ENCODE measurements at regions not wholly inside any gene's neighbourhood (a gene's known extent, or its start where the extent isn't known, plus 50 kb on each side); places are given as distances from the start of the nearest gene placed in this dataset.

- peaks cover under 1% of the 10 kb centered on the region for H3K4me1 ChIP-seq (ENCODE audit: low read depth, poor library complexity, severe bottlenecking)
- no peak overlapping the region for H2AFZ ChIP-seq (ENCODE audit: low read depth)
- no peak overlapping the region for H3K9ac ChIP-seq
- H3K79me2 ChIP-seq (ENCODE audit: insufficient read depth, low read depth): no peaks in the 10 kb centered on the region
- no peaks in the 10 kb centered on the region for H3K36me3 ChIP-seq (ENCODE audit: insufficient read depth)
- H3K27me3 ChIP-seq (ENCODE audit: insufficient read depth, low read depth): no peaks in the 10 kb centered on the region
- no peak overlapping the region for H3K4me3 ChIP-seq (IDR thresholded peaks at IDR 0.05; ENCODE audit: insufficient read depth, low read depth, low read length)
- no peaks in the 10 kb centered on the region for H4K20me1 ChIP-seq (ENCODE audit: insufficient read depth)
- H3K4me2 ChIP-seq: no peak overlapping the region
- TF ChIP-seq CTCF (conservative IDR thresholded peaks at IDR 0.05; ENCODE audit: low read depth, low read length): no peak
- no peak overlapping the region for H3K27ac ChIP-seq
Measured at GRCh38 chr6:167567142-167568033, 242.5 kb downstream of the TTLL2 start.

DNA sequence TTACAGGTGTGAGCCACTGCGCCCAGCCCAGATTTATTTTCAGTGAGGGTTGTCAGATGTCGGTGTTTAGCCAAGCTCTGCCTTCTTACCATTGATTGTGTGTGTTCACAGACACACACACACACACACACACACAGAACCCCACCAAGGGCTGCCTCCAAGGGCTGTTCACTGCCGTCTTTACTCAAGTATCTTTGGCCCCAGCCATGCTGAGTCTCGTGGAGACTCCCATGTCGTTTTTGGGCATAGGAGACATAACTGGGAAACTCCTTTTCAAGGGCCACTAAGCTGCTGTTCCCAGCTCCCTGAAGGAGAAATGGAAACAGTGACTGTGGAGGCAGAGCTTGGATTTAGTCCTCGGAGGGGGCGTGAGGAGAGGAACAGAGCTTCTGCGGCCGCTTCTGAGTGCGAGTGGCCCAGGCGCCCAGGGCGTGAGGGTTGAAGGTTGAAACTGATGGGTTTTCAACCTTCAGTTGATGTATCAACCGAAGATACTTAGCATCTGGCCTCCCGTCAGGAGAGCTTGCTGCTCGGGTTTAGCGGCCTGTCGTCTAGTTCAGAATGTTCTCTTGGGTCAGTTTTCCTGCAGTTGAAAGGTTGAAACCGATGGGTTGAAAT is 243.6 kb downstream of the TTLL2 start:
- Histone ChIP-seq H3K36me3 (ENCODE audit: insufficient read depth) (no peaks in the 10 kb centered on the region), H3K4me2 (no peak overlapping the region), H3K4me3 (IDR thresholded peaks at IDR 0.05; ENCODE audit: insufficient read depth, low read depth, low read length) (no peak overlapping the region), H4K20me1 (ENCODE audit: insufficient read depth) (no peaks in the 10 kb centered on the region), H3K79me2 (ENCODE audit: insufficient read depth, low read depth) (no peaks in the 10 kb centered on the region), H2AFZ (ENCODE audit: low read depth) (no peak overlapping the region), H3K4me1 (ENCODE audit: low read depth, poor library complexity, severe bottlenecking) (peaks cover 10% of the 10 kb centered on the region), H3K9ac (no peak overlapping the region), H3K27me3 (ENCODE audit: insufficient read depth, low read depth) (no peaks in the 10 kb centered on the region), H3K27ac (no peak overlapping the region)
- TF ChIP-seq CTCF (conservative IDR thresholded peaks at IDR 0.05; ENCODE audit: low read depth, low read length): no peak

DNA sequence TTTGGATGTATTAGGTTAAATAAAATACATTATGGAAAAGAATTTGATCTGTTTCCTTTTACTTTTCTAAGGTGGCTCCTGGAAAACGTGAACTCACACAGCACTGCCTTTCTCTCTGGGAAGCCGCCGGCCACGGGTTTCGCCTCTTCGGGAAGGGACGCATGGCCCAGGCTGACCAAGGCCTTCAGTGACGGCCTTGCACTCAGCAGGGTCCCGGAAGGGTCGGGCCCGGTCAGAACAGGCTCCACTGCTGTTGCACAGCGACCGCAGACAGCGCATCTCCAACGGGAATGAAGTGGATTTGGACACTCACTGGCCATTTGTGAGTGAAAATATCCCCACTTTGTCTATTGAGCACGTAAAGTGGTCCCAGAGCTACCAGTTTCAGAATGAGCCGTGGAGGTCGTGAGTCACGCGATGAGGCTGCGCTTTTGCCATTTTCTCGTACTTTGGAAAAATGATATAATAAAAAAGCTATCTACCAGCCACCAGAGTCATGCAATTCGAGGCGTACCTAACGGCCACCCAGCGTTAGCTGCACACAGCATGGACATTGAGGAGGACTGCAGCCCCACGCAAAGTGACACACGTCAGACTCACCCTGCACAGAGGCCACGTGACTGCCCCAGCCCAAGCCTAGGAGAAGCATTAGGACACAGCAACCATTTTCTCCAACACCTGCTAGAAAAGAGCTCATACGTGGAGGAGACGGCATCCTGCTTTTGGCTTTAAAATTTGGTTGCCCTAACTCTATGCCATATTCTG is 244.3 kb downstream of the TTLL2 start:
- Histone ChIP-seq H3K36me3 (ENCODE audit: insufficient read depth) (no peaks in the 10 kb centered on the region), H3K4me2 (no peak overlapping the region), H4K20me1 (ENCODE audit: insufficient read depth) (no peaks in the 10 kb centered on the region), H3K79me2 (ENCODE audit: insufficient read depth, low read depth) (no peaks in the 10 kb centered on the region), H3K27ac (no peak overlapping the region), H3K9ac (no peak overlapping the region), H3K4me3 (IDR thresholded peaks at IDR 0.05; ENCODE audit: insufficient read depth, low read depth, low read length) (no peak overlapping the region), H2AFZ (ENCODE audit: low read depth) (no peak overlapping the region), H3K27me3 (ENCODE audit: insufficient read depth, low read depth) (no peaks in the 10 kb centered on the region), H3K4me1 (ENCODE audit: low read depth, poor library complexity, severe bottlenecking) (peaks cover 16% of the 10 kb centered on the region)
- no peak for TF ChIP-seq CTCF (conservative IDR thresholded peaks at IDR 0.05; ENCODE audit: low read depth, low read length)

GRCh38 chr6:167569879-167570278 is 245.0 kb downstream of the TTLL2 start:
- no peak for TF ChIP-seq CTCF (conservative IDR thresholded peaks at IDR 0.05; ENCODE audit: low read depth, low read length)
- Histone ChIP-seq H3K36me3 (ENCODE audit: insufficient read depth) (no peaks in the 10 kb centered on the region), H3K9ac (no peak overlapping the region), H4K20me1 (ENCODE audit: insufficient read depth) (no peaks in the 10 kb centered on the region), H3K79me2 (ENCODE audit: insufficient read depth, low read depth) (no peaks in the 10 kb centered on the region), H3K27ac (no peak overlapping the region), H3K4me2 (no peak overlapping the region), H3K4me3 (IDR thresholded peaks at IDR 0.05; ENCODE audit: insufficient read depth, low read depth, low read length) (no peak overlapping the region), H2AFZ (ENCODE audit: low read depth) (no peak overlapping the region), H3K4me1 (ENCODE audit: low read depth, poor library complexity, severe bottlenecking) (peaks cover 19% of the 10 kb centered on the region), H3K27me3 (ENCODE audit: insufficient read depth, low read depth) (no peaks in the 10 kb centered on the region)

All from KMS-11 (cell line).